ENCODE measurements at regions not wholly inside any gene's neighbourhood (a gene's known extent, or its start where the extent isn't known, plus 50 kb on each side); places are given as distances from the start of the nearest gene placed in this dataset.
"Not testable (repeated sequence)": the region's sequence is repeated elsewhere in the genome, so short reads cannot be mapped to it uniquely, and the experiment has no call there.

- no peak for TF ChIP-seq CTCF (IDR thresholded peaks at IDR 0.05; ENCODE audit: low read depth, low read length)
These were observed 67.8 kb upstream of the FARP1 start for GRCh38 chr13:98075048-98075447.

GRCh38 chr13:98076309-98076708 lies 66.6 kb upstream of the FARP1 start:
- in situ Hi-C loops (cut with HindIII; ENCODE audit: low sequenced_read_pairs); H3K4me3 ChIP-seq (ENCODE audit: low read depth, low read length): not testable (repeated sequence)

More at GRCh38 chr13:98075048-98075447, 67.8 kb upstream of the FARP1 start:
- in situ Hi-C loops (cut with HindIII; ENCODE audit: low sequenced_read_pairs): no loop called here
- no peak overlapping the region for H3K4me3 ChIP-seq (ENCODE audit: low read depth, low read length)
- DNase-seq (ENCODE audit: low read depth, low spot score): no peak

GRCh38 chr13:98080280-98080679 lies 62.6 kb upstream of the FARP1 start:
- TF ChIP-seq CTCF (IDR thresholded peaks at IDR 0.05; ENCODE audit: low read depth, low read length): no peak
- no peak for DNase-seq (ENCODE audit: low read depth, low spot score)
- H3K4me3 ChIP-seq (ENCODE audit: low read depth, low read length): no peak overlapping the region
- in situ Hi-C loops (cut with HindIII; ENCODE audit: low sequenced_read_pairs): no loop called here

More at GRCh38 chr13:98076309-98076708, 66.6 kb upstream of the FARP1 start:
- DNase-seq (ENCODE audit: low read depth, low spot score): not testable (repeated sequence)

- peak; percentile 91 for DNase-seq (ENCODE audit: low read depth, low spot score)
- H3K4me3 ChIP-seq (ENCODE audit: low read depth, low read length): no peak overlapping the region
- TF ChIP-seq CTCF (IDR thresholded peaks at IDR 0.05; ENCODE audit: low read depth, low read length): no peak
- in situ Hi-C loops (cut with HindIII; ENCODE audit: low sequenced_read_pairs): no loop called here
These were observed 59.4 kb upstream of the FARP1 start for GRCh38 chr13:98083507-98083906.

GRCh38 chr13:98083936-98084335 lies 59.0 kb upstream of the FARP1 start:
- DNase-seq (ENCODE audit: low read depth, low spot score): no peak
- in situ Hi-C loops (cut with HindIII; ENCODE audit: low sequenced_read_pairs): no loop called here
- TF ChIP-seq CTCF (IDR thresholded peaks at IDR 0.05; ENCODE audit: low read depth, low read length): no peak
- H3K4me3 ChIP-seq (ENCODE audit: low read depth, low read length): no peak overlapping the region

- in situ Hi-C loops (cut with HindIII; ENCODE audit: low sequenced_read_pairs): no loop called here
These were observed 53.6 kb upstream of the FARP1 start for GRCh38 chr13:98089246-98089645.

GRCh38 chr13:98092888-98093287 lies 50.0 kb upstream of the FARP1 start:
- no peak for TF ChIP-seq CTCF (IDR thresholded peaks at IDR 0.05; ENCODE audit: low read depth, low read length)
- in situ Hi-C loops (cut with HindIII; ENCODE audit: low sequenced_read_pairs): no loop called here
- DNase-seq (ENCODE audit: low read depth, low spot score): no peak
- no peak overlapping the region for H3K4me3 ChIP-seq (ENCODE audit: low read depth, low read length)

More at GRCh38 chr13:98089246-98089645, 53.6 kb upstream of the FARP1 start:
- no peak for TF ChIP-seq CTCF (IDR thresholded peaks at IDR 0.05; ENCODE audit: low read depth, low read length)
- H3K4me3 ChIP-seq (ENCODE audit: low read depth, low read length): no peak overlapping the region
- DNase-seq (ENCODE audit: low read depth, low spot score): peak; percentile 46

Data from astrocyte of the spinal cord (primary cell).